ENCODE measurements at regions not wholly inside any gene's neighbourhood (a gene's known extent, or its start where the extent isn't known, plus 50 kb on each side); places are given as distances from the start of the nearest gene placed in this dataset.

DNA sequence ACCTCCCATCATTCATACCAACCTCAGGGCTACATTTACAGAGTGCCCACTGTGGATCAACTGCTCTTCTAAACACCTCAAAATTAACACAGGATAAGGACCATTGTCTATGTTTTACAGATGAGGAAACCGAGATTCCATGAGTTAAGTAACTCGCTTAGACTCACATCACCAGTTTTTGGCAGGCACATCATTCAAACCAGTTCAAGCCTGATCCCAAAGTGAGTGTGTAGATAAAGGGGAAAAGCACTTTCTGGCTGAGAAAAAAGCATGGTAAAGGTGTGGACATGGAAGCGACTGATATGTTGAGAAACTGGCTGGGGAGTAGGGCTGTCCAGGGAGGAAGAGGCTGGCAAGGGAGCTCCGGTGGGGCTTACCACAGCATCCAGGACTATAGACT is 193.7 kb upstream of the RORA start:
- Histone ChIP-seq H2AFZ (ENCODE audit: low read length, unreplicated experiment) (no peak overlapping the region), H3K4me1 (ENCODE audit: control insufficient read depth, insufficient read depth, low read length, unreplicated experiment) (no peaks in the 10 kb centered on the region), H3K27me3 (ENCODE audit: insufficient read depth, low read length) (peaks cover 11% of the 10 kb centered on the region; the same call in 1 of the 2 replicates), H3K27ac (ENCODE audit: low read depth, low read length) (no peak overlapping the region), H3K4me3 (ENCODE audit: low read depth, low read length) (no peak overlapping the region), H3K79me2 (ENCODE audit: control insufficient read depth, insufficient read depth, low read length, unreplicated experiment) (no peaks in the 10 kb centered on the region), H3K36me3 (ENCODE audit: insufficient read depth, low read length) (no peaks in the 10 kb centered on the region)

DNA sequence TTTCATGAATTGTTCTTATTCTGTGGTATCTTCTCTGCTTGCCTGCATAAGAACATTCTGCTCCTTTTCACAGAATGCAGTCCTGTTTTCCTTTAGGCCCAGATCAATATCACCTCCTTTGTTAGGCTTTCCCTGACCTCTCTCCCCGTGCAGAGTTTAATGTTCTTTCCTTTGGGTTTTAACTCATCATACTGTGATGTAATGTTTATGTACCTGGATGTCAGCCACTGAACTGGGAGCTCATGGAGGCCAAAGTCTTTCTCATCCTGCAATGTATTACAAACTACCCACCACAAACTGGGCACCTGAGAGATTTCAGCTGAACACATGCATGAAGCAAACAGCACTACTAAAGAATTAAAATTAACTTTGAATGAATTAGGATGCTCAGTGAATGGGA is 192.8 kb upstream of the RORA start:
- no peaks in the 10 kb centered on the region for H3K4me1 ChIP-seq (ENCODE audit: control insufficient read depth, insufficient read depth, low read length, unreplicated experiment)
- H3K27ac ChIP-seq (ENCODE audit: low read depth, low read length): no peak overlapping the region
- H3K79me2 ChIP-seq (ENCODE audit: control insufficient read depth, insufficient read depth, low read length, unreplicated experiment): no peaks in the 10 kb centered on the region
- no peak overlapping the region for H2AFZ ChIP-seq (ENCODE audit: low read length, unreplicated experiment)
- H3K27me3 ChIP-seq (ENCODE audit: insufficient read depth, low read length): peaks cover 17% of the 10 kb centered on the region; the same call in 1 of the 2 replicates
- H3K4me3 ChIP-seq (ENCODE audit: low read depth, low read length): no peak overlapping the region
- no peaks in the 10 kb centered on the region for H3K36me3 ChIP-seq (ENCODE audit: insufficient read depth, low read length)

DNA sequence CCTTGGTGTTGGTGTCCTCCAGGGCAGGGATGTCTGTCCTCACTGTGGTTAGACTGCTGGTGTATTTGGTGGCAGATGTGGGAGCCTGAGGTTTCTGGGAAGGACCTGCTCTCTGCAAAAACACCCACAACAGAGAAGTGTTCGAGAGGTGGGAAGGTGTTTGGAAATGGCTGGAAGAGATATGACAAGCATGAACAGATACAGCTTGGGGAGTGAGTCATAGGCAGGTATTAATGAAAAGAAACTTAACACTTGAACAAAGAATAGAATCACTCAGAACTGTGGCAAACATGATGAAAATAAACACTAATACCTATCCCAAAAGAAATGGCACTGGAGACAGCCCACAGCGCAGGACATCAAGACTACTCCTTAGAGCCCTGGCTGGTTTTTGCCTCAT is 192.4 kb upstream of the RORA start:
- H3K27ac ChIP-seq (ENCODE audit: low read depth, low read length): no peak overlapping the region
- H3K4me1 ChIP-seq (ENCODE audit: control insufficient read depth, insufficient read depth, low read length, unreplicated experiment): no peaks in the 10 kb centered on the region

DNA sequence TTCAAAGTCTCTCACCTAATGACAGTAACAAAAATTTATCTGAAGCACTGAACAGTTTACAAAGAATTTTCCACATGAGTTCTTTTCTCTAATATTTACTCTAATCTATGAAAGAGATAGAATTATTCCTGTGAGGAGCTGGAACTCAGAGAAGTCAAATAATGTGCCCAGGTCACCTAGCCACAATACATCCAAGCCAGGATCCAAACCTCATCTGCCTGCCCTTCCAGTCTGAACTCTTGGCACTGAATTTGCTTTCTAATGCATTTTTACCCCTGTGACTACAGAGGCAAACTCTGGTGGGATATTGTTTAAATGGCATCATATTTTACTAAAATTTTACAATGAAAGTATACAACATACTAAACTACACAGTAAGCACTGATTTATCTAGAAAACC is 191.4 kb upstream of the RORA start:
- no peak overlapping the region for H3K27ac ChIP-seq (ENCODE audit: low read depth, low read length)
- H3K4me3 ChIP-seq (ENCODE audit: low read depth, low read length): no peak overlapping the region
- no peaks in the 10 kb centered on the region for H3K79me2 ChIP-seq (ENCODE audit: control insufficient read depth, insufficient read depth, low read length, unreplicated experiment)
- no peak overlapping the region for H2AFZ ChIP-seq (ENCODE audit: low read length, unreplicated experiment)
- peaks cover 17% of the 10 kb centered on the region; the same call in 1 of the 2 replicates for H3K27me3 ChIP-seq (ENCODE audit: insufficient read depth, low read length)
- no peaks in the 10 kb centered on the region for H3K4me1 ChIP-seq (ENCODE audit: control insufficient read depth, insufficient read depth, low read length, unreplicated experiment)
- no peaks in the 10 kb centered on the region for H3K36me3 ChIP-seq (ENCODE audit: insufficient read depth, low read length)

More for the DNA sequence above, 192.4 kb upstream of the RORA start:
- H2AFZ ChIP-seq (ENCODE audit: low read length, unreplicated experiment): no peak overlapping the region
- peaks cover 17% of the 10 kb centered on the region; the same call in 1 of the 2 replicates for H3K27me3 ChIP-seq (ENCODE audit: insufficient read depth, low read length)
- H3K79me2 ChIP-seq (ENCODE audit: control insufficient read depth, insufficient read depth, low read length, unreplicated experiment): no peaks in the 10 kb centered on the region
- no peaks in the 10 kb centered on the region for H3K36me3 ChIP-seq (ENCODE audit: insufficient read depth, low read length)
- H3K4me3 ChIP-seq (ENCODE audit: low read depth, low read length): no peak overlapping the region

DNA sequence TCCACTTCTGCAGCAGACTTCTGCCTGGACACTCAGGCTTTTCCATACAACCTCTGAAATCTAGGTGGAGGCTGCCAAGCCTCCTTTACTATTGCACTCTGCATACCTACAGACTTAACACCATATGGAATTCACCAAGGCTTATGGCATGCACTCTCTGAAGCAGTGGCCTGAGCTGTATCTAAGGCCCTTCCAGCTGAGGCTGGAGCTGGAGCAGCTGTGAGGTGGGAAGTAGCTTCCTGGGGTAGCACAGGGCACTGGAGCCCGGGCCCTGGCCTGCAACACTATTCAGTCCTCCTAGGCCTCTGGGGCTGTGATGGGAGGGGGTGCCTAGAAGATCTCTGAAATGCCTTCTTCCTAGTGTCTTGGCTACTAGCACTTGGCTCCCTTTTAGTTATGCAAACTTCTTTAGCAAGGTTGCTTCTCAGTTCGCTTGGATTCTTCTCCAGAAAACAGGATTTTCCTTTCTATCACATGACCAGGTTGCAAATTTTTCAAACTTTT is 186.6 kb upstream of the RORA start:
- no peak overlapping the region for H3K4me3 ChIP-seq (ENCODE audit: low read depth, low read length)
- no peaks in the 10 kb centered on the region for H3K4me1 ChIP-seq (ENCODE audit: control insufficient read depth, insufficient read depth, low read length, unreplicated experiment)
- H3K27ac ChIP-seq (ENCODE audit: low read depth, low read length): no peak overlapping the region
- H3K27me3 ChIP-seq (ENCODE audit: insufficient read depth, low read length): peaks cover 17% of the 10 kb centered on the region; the same call in 1 of the 2 replicates
- H3K79me2 ChIP-seq (ENCODE audit: control insufficient read depth, insufficient read depth, low read length, unreplicated experiment): no peaks in the 10 kb centered on the region
- no peak overlapping the region for H2AFZ ChIP-seq (ENCODE audit: low read length, unreplicated experiment)
- H3K36me3 ChIP-seq (ENCODE audit: insufficient read depth, low read length): no peaks in the 10 kb centered on the region

DNA sequence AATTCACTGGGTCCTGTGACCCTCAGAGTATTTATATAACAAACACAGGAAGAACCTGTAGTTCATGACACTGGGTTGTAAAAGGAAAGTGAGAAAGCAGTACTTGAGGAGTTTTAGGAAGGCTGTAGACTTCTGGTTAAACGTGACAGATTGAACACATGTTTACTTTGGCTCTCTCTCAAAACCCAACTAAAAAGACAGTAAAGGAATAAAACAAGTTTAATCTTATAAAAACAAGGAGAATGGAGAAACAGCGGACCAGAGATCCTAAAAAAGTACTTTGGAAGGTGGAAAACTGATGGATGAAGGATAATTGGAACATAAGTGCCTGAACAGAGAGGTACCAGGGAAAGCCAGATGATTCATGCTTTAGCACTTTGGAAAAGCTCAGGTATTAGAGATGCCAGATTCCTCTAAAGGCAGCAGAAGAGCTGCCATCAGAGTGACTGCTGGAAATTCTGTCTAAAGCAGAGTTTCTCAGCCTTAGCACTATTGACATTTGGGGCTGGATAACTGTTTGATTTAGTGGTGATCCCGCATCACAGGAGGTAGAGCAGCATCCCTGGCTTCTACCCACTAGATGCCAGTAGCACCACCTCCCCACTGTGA is 182.9 kb upstream of the RORA start:
- peaks cover 4% of the 10 kb centered on the region; the same call in 1 of the 2 replicates for H3K27me3 ChIP-seq (ENCODE audit: insufficient read depth, low read length)

DNA sequence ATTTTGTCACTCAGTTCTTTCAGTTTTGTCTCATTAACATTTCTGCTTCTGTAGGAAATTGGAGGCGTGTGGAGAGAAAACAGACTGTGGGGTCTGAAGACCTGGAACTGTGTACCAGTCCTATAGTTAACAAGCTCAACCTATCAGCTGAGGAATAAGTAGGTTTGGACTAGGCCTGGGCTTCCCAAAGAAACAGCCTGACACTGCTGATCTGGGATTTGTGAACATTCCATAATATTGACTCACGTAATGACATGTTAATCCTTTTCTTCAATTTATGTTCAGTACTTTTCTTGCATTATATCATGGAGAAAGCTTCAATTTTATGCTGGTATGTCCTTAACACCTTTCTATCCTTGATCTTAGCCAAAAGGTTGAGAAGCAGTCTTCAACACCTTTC is 181.6 kb upstream of the RORA start:
- no peaks in the 10 kb centered on the region for H3K4me1 ChIP-seq (ENCODE audit: control insufficient read depth, insufficient read depth, low read length, unreplicated experiment)
- peaks cover 4% of the 10 kb centered on the region; the same call in 1 of the 2 replicates for H3K27me3 ChIP-seq (ENCODE audit: insufficient read depth, low read length)
- H3K79me2 ChIP-seq (ENCODE audit: control insufficient read depth, insufficient read depth, low read length, unreplicated experiment): no peaks in the 10 kb centered on the region
- no peak overlapping the region for H2AFZ ChIP-seq (ENCODE audit: low read length, unreplicated experiment)
- H3K36me3 ChIP-seq (ENCODE audit: insufficient read depth, low read length): no peaks in the 10 kb centered on the region
- H3K4me3 ChIP-seq (ENCODE audit: low read depth, low read length): no peak overlapping the region
- no peak overlapping the region for H3K27ac ChIP-seq (ENCODE audit: low read depth, low read length)

More for the DNA sequence above, 182.9 kb upstream of the RORA start:
- Histone ChIP-seq H2AFZ (ENCODE audit: low read length, unreplicated experiment) (no peak overlapping the region), H3K4me1 (ENCODE audit: control insufficient read depth, insufficient read depth, low read length, unreplicated experiment) (no peaks in the 10 kb centered on the region), H3K4me3 (ENCODE audit: low read depth, low read length) (no peak overlapping the region), H3K36me3 (ENCODE audit: insufficient read depth, low read length) (no peaks in the 10 kb centered on the region), H3K79me2 (ENCODE audit: control insufficient read depth, insufficient read depth, low read length, unreplicated experiment) (no peaks in the 10 kb centered on the region), H3K27ac (ENCODE audit: low read depth, low read length) (no peak overlapping the region)

DNA sequence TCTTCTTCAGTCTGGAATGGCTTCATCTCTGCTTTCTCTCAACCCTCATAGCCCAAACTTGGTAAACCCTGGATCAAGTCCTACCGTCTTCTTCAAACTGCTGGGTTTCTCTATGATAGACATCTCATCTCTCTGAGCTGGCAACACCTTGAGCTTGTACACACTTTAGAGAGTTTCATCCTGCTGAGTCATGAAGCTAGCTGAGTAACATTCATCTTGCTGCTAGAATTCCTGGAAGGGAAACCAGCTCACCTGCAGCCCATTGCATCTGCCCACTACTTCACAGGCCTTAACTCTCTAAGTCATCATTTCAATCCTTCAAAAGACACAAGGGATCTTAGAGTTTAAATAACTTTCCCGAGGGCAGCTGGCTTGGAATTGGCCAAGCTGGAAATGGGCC is 175.5 kb upstream of the RORA start:
- Histone ChIP-seq H3K36me3 (ENCODE audit: insufficient read depth, low read length) (no peaks in the 10 kb centered on the region), H3K4me3 (ENCODE audit: low read depth, low read length) (no peak overlapping the region), H3K27me3 (ENCODE audit: insufficient read depth, low read length) (peaks cover 11% of the 10 kb centered on the region; the same call in 1 of the 2 replicates), H3K4me1 (ENCODE audit: control insufficient read depth, insufficient read depth, low read length, unreplicated experiment) (no peaks in the 10 kb centered on the region), H3K27ac (ENCODE audit: low read depth, low read length) (no peak overlapping the region), H2AFZ (ENCODE audit: low read length, unreplicated experiment) (no peak overlapping the region), H3K79me2 (ENCODE audit: control insufficient read depth, insufficient read depth, low read length, unreplicated experiment) (no peaks in the 10 kb centered on the region)

DNA sequence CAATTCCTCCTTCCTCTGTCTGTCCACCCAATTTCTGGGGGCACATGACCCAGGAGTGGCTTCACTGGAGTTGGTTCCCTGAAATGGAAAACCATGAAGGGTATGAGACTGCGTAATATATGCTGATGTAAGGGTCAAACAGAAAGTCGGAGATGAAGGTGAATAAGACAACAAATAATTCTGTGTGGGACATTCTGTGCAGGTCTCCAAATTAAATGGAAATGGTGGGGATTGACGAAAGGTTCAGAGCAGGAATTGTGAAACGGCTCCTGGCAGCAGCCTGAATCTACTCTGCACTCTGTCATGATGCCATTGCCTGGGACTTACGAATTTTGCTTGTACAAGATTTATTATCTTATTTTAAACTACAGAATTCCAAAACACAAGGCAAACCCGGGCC is 174.8 kb upstream of the RORA start:
- H3K79me2 ChIP-seq (ENCODE audit: control insufficient read depth, insufficient read depth, low read length, unreplicated experiment): no peaks in the 10 kb centered on the region
- peaks cover 11% of the 10 kb centered on the region; the same call in 1 of the 2 replicates for H3K27me3 ChIP-seq (ENCODE audit: insufficient read depth, low read length)
- H3K4me3 ChIP-seq (ENCODE audit: low read depth, low read length): no peak overlapping the region
- H3K27ac ChIP-seq (ENCODE audit: low read depth, low read length): no peak overlapping the region
- no peak overlapping the region for H2AFZ ChIP-seq (ENCODE audit: low read length, unreplicated experiment)
- no peaks in the 10 kb centered on the region for H3K36me3 ChIP-seq (ENCODE audit: insufficient read depth, low read length)
- no peaks in the 10 kb centered on the region for H3K4me1 ChIP-seq (ENCODE audit: control insufficient read depth, insufficient read depth, low read length, unreplicated experiment)

DNA sequence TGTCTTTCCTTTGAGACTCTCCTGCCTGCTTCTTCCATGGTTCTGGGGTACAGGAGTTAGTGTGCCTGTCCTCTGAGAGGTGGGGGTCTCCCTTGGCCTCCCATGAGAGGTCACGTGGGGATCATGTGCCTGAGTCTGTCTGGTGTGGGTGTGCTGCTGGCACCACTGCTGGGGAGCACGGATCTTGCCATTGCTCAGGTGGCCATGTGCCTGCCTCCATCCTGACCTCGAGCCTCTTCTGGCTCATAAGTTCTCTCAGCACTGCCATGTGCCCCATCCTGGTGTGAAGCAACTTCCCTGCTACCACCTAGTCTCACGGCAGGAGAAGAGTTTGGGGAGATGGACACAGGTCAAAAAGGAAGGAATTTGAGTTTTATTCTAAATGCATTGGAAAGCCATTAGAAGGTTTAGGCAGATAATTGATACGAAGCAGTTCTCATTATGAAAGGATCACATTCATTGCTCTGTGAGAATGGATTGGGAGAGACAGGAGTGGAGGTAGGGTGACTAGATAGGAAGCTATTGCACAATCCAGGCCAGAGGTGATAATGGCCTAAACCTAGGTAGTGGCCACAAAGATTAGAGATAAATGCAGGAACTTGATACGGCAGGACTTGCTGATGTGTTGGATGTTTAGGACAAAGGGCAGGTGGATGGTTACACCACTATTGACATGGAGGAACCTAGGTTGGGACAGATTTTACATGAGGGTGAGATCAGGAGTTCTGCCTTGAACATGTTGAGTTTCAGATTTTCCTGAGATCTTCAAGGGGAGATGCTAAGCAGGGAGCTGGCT is 173.0 kb upstream of the RORA start:
- Histone ChIP-seq H3K4me1 (ENCODE audit: control insufficient read depth, insufficient read depth, low read length, unreplicated experiment) (no peaks in the 10 kb centered on the region), H3K27me3 (ENCODE audit: insufficient read depth, low read length) (peaks cover 6% of the 10 kb centered on the region; the same call in 1 of the 2 replicates)

DNA sequence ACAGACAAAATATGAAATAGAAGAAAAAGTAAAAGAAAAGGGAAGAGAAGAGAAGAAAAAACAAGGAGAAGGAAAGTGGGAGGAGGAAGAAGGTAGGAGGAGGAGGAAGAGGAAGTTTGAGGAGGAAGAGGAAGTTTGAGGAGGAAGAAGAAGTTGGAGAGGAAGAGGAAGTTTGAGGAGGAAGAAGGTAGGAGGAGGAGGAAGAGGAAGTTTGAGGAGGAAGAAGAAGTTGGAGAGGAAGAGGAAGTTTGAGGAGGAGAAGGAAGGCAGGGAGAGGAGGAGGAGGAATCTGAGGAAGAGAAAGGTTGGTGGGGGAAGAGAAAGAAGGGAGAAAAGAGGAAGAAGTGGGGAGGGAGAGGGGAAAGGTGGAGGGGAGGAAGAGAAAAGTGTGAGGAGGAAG is 169.2 kb upstream of the RORA start:
- no peaks in the 10 kb centered on the region for H3K4me1 ChIP-seq (ENCODE audit: control insufficient read depth, insufficient read depth, low read length, unreplicated experiment)
- no peaks in the 10 kb centered on the region for H3K79me2 ChIP-seq (ENCODE audit: control insufficient read depth, insufficient read depth, low read length, unreplicated experiment)
- no peak overlapping the region for H2AFZ ChIP-seq (ENCODE audit: low read length, unreplicated experiment)

More for the DNA sequence above, 173.0 kb upstream of the RORA start:
- H3K36me3 ChIP-seq (ENCODE audit: insufficient read depth, low read length): no peaks in the 10 kb centered on the region
- H3K79me2 ChIP-seq (ENCODE audit: control insufficient read depth, insufficient read depth, low read length, unreplicated experiment): no peaks in the 10 kb centered on the region
- no peak overlapping the region for H3K4me3 ChIP-seq (ENCODE audit: low read depth, low read length)
- H2AFZ ChIP-seq (ENCODE audit: low read length, unreplicated experiment): no peak overlapping the region
- no peak overlapping the region for H3K27ac ChIP-seq (ENCODE audit: low read depth, low read length)

More for the DNA sequence above, 169.2 kb upstream of the RORA start:
- Histone ChIP-seq H3K4me3 (ENCODE audit: low read depth, low read length) (no peak overlapping the region), H3K27me3 (ENCODE audit: insufficient read depth, low read length) (no peaks in the 10 kb centered on the region), H3K27ac (ENCODE audit: low read depth, low read length) (no peak overlapping the region), H3K36me3 (ENCODE audit: insufficient read depth, low read length) (no peaks in the 10 kb centered on the region)

All from ACC112 (cell line).